HepG2 (cell line): ENCODE measurements at regions not wholly inside any gene's neighbourhood (a gene's known extent, or its start where the extent isn't known, plus 50 kb on each side); places are given as distances from the start of the nearest gene placed in this dataset.

Experiments
- ATAC-seq: fragments of 200-7000 bp; cut with Tn5 transposase; 3 replicates; pipeline ENCODE4 v1.9.1; 2020; ENCODE audit warnings: mild to moderate bottlenecking, moderate library complexity
- BruUV-seq: library from RNA; stranded (reverse); fragments of 400-500 nt; replicated peaks from 2 replicates; lab custom pipeline; 2021; lab: Mats Ljungman, UMichigan
- CTCF ChIA-PET: fragments of 300-600 bp; formaldehyde crosslinking; extraction: SDS; loops from one replicate; lab custom pipeline; 2021; ENCODE audit warnings: low total read pairs, inconsistent platforms, low intra/inter-chr PET ratio; lab: Yijun Ruan, JAX
- POLR2A ChIA-PET: fragments of 350-600 bp; sonication (Branson Sonifier 250); formaldehyde crosslinking; loops from one replicate; lab custom pipeline; 2020; ENCODE audit warnings: antibody characterized with exemption, inconsistent platforms; lab: Yijun Ruan, JAX
- DNase-seq: peaks from one replicate; pipeline ENCODE4 v3.0.0-alpha.2; 2015; ENCODE audit warnings: low spot score
- FAIRE-seq: peaks from 3 replicates; lab custom pipeline; 2011; peaks lifted over from hg19 to GRCh38; lab: Jason Lieb, UNC
- H2AFZ ChIP-seq: one replicate; pipeline ENCODE4 v1.6.1; 2011; ENCODE audit warnings: low read length, inconsistent platforms
- H3K27ac ChIP-seq: fragments of 300-600 bp; 3 replicates; pipeline ENCODE4 v1.8.0; 2011; ENCODE audit warnings: mixed run types, mild to moderate bottlenecking, mixed read lengths, low read length, inconsistent platforms; ENCODE audit not compliant: insufficient read depth; ENCODE audit errors: extremely low read length
- H3K27me3 ChIP-seq, 2 experiments: fragments of 200-600 bp in 1 of 2; 2 replicates in 1 of 2; 3 replicates in 1 of 2; pipeline versions ENCODE4 v1.6.0 to v1.8.0; 2011; ENCODE audit warnings: low read length in 2 of 2, mild to moderate bottlenecking in 2 of 2, moderate library complexity in 2 of 2, inconsistent platforms in 1 of 2; ENCODE audit not compliant: insufficient read depth in 2 of 2, control insufficient read depth in 1 of 2
- H3K36me3 ChIP-seq, 2 experiments: fragments of 200-600 bp in 1 of 2; replicated peaks in 1 of 2; 2 replicates in 1 of 2; 3 replicates in 1 of 2; pipeline versions ENCODE4 v1.5.1 to v1.8.0; 2011; ENCODE audit warnings: low read length in 2 of 2, inconsistent platforms in 1 of 2; ENCODE audit not compliant: insufficient read depth in 2 of 2, control insufficient read depth in 1 of 2
- H3K4me1 ChIP-seq: 2 replicates; pipeline ENCODE4 v1.5.1; 2012; ENCODE audit warnings: low read length, inconsistent platforms; ENCODE audit not compliant: insufficient read depth
- H3K4me2 ChIP-seq: 2 replicates; pipeline ENCODE4 v1.6.0; 2011; ENCODE audit warnings: low read depth, low read length, inconsistent platforms
- H3K4me3 ChIP-seq, 3 experiments: fragments of 200-600 bp in 1 of 3; sonication (generic), shearing (Covaris generic) in 1 of 3; replicated peaks in 1 of 3; 2 replicates each; pipeline ENCODE4 v1.5.1; 2011 to 2016; ENCODE audit warnings: low read length in 3 of 3, inconsistent platforms in 2 of 3, low read depth in 2 of 3, mild to moderate bottlenecking in 2 of 3, control low read depth in 1 of 3, mixed read lengths in 1 of 3; ENCODE audit not compliant: insufficient read depth in 1 of 3
- H3K79me2 ChIP-seq: one replicate; pipeline ENCODE4 v1.6.1; 2011; ENCODE audit warnings: low read length, inconsistent platforms; ENCODE audit not compliant: insufficient read depth
- H3K9ac ChIP-seq: 2 replicates; pipeline ENCODE4 v1.6.0; 2011; ENCODE audit warnings: mild to moderate bottlenecking, low read depth, low read length, inconsistent platforms; ENCODE audit not compliant: insufficient read depth
- H3K9me3 ChIP-seq: 2 replicates; pipeline ENCODE4 v1.5.1; 2012; ENCODE audit warnings: mild to moderate bottlenecking, low read length
- H4K20me1 ChIP-seq: 2 replicates; pipeline ENCODE4 v1.6.0; 2011; ENCODE audit warnings: inconsistent platforms, mild to moderate bottlenecking, low read length, moderate library complexity; ENCODE audit not compliant: insufficient read depth
- ARNTL ChIP-seq: sonication (generic); formaldehyde crosslinking; IDR thresholded peaks from 2 replicates; pipeline ENCODE4 v1.4.0; 2020; ENCODE audit warnings: mild to moderate bottlenecking, missing genetic modification reagents
- EEA1 ChIP-seq: sonication (generic); formaldehyde crosslinking; IDR thresholded peaks from 2 replicates; pipeline ENCODE4 v1.5.1; 2020; ENCODE audit warnings: mild to moderate bottlenecking, missing genetic modification reagents, borderline replicate concordance
- GLI4 ChIP-seq: sonication (generic); formaldehyde crosslinking; IDR thresholded peaks from 2 replicates; pipeline ENCODE4 v1.5.1; 2020; ENCODE audit warnings: missing genetic modification reagents, mild to moderate bottlenecking, moderate library complexity, borderline replicate concordance
- IKZF4 ChIP-seq: sonication (generic); formaldehyde crosslinking; IDR thresholded peaks from 2 replicates; pipeline ENCODE4 v1.5.1; 2020; ENCODE audit warnings: borderline replicate concordance, mild to moderate bottlenecking, low read depth, missing genetic modification reagents; ENCODE audit errors: not compliant biosample characterization
- POGZ ChIP-seq: sonication (generic); formaldehyde crosslinking; IDR thresholded peaks from 2 replicates; pipeline ENCODE4 v1.4.0; 2020; ENCODE audit warnings: mild to moderate bottlenecking, missing genetic modification reagents
- RAD51 ChIP-seq: fragments of 450-650 bp; IDR thresholded peaks from 2 replicates; pipeline ENCODE4 v1.6.1; 2016; ENCODE audit warnings: borderline replicate concordance
- SP1 ChIP-seq, 2 experiments: fragments of 450-650 bp in 1 of 2; sonication (generic) in 1 of 2; formaldehyde crosslinking in 1 of 2; IDR thresholded peaks; 2 replicates each; pipeline versions ENCODE4 v1.4.0 to v1.6.1; 2016 to 2020; ENCODE audit warnings: missing genetic modification reagents in 1 of 2
- SP4 ChIP-seq: sonication (generic); formaldehyde crosslinking; IDR thresholded peaks from 2 replicates; pipeline ENCODE4 v1.8.1; 2023; ENCODE audit warnings: mild to moderate bottlenecking, missing genetic modification reagents
- TEAD3 ChIP-seq: optimal IDR thresholded peaks from 2 replicates; pipeline ENCODE3; 2016; ENCODE audit warnings: borderline replicate concordance
- ZBTB26 ChIP-seq: IDR thresholded peaks from 2 replicates; pipeline ENCODE4 v1.6.1; 2016; ENCODE audit warnings: missing compliant biosample characterization, missing genetic modification reagents, borderline replicate concordance
- ZFP62 ChIP-seq: sonication (generic); formaldehyde crosslinking; IDR thresholded peaks from 2 replicates; pipeline ENCODE4 v1.4.0; 2020; ENCODE audit warnings: missing genetic modification reagents
- ZNF235 ChIP-seq: sonication (generic); formaldehyde crosslinking; IDR thresholded peaks from 2 replicates; pipeline ENCODE4 v1.8.1; 2023; ENCODE audit warnings: mild to moderate bottlenecking, missing genetic modification reagents, borderline replicate concordance
- ZNF484 ChIP-seq: sonication (generic); formaldehyde crosslinking; IDR thresholded peaks from 2 replicates; pipeline ENCODE4 v1.5.1; 2020; ENCODE audit warnings: mild to moderate bottlenecking, low read depth, missing genetic modification reagents, borderline replicate concordance
- ZNF781 ChIP-seq: sonication (generic); formaldehyde crosslinking; IDR thresholded peaks from 2 replicates; pipeline ENCODE4 v1.5.1; 2020; ENCODE audit warnings: borderline replicate concordance, mild to moderate bottlenecking, missing genetic modification reagents; ENCODE audit errors: not compliant biosample characterization
- ZNF839 ChIP-seq: sonication (generic); formaldehyde crosslinking; IDR thresholded peaks from 2 replicates; pipeline ENCODE4 v1.4.0; 2020; ENCODE audit warnings: missing genetic modification reagents, mild to moderate bottlenecking, borderline replicate concordance
- ZSCAN30 ChIP-seq: sonication (generic); formaldehyde crosslinking; IDR thresholded peaks from 2 replicates; pipeline ENCODE4 v1.5.0; 2020; ENCODE audit warnings: mild to moderate bottlenecking, missing genetic modification reagents
- WGBS: methylation state at CpG from one replicate; pipeline ENCODE4 v1.1.6; 2017; ENCODE audit warnings: low lambda C conversion rate; 5-methylcytosine and 5-hydroxymethylcytosine counted together
- in situ Hi-C: cut with HindIII; loops from 2 replicates; pipeline ENCODE4 v1.10.0; 2017; ENCODE audit warnings: low pct_unique_long_range_greater_than_20kb; ENCODE audit not compliant: extremely low pct_ligation_motif_present
- intact Hi-C: fragments of 100-400 bp; cut with micrococcal nuclease; formaldehyde crosslinking; loops from one replicate; pipeline ENCODE4 v1.10.0; 2022; ENCODE audit not compliant: unreplicated experiment
- TF ChIP-seq, protein P1 (sequence below): sonication (generic); formaldehyde crosslinking; IDR thresholded peaks from 2 replicates; pipeline ENCODE4 v1.4.0; 2020; ENCODE audit warnings: missing genetic modification reagents
- TF ChIP-seq, protein P2 (sequence below): sonication (generic); formaldehyde crosslinking; IDR thresholded peaks from 2 replicates; pipeline ENCODE4 v1.4.0; 2020; ENCODE audit warnings: low read depth, mild to moderate bottlenecking, missing genetic modification reagents

DNA sequence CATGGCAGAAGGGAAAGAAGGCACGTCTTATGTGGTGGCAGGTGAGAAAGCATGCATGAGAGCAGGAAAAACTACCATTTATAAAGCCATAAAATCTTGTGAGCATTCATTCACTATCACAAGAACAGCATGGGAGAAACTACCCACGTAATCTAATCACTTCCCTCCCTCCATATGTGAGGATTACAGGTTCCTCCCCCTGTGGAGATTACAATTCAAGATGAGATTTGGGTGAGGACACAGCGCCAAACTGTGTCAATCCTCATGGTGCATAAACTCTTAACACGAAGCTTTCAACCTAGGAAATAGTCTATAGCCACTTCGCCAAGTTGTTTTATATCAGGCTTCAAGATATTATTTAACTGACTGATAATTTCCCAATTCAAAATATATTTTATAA is 595.5 kb downstream of the FBXO15 start:
- H3K9ac ChIP-seq: no peak overlapping the region
- TF ChIP-seq, protein P1, sequence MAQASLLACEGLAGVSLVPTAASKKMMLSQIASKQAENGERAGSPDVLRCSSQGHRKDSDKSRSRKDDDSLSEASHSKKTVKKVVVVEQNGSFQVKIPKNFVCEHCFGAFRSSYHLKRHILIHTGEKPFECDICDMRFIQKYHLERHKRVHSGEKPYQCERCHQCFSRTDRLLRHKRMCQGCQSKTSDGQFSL (CRISPR knock-in tag): no peak
- no peak for TF ChIP-seq EEA1
- no peak for TF ChIP-seq ZNF235 (CRISPR knock-in tag)
- TF ChIP-seq ZNF781 (CRISPR knock-in tag): no peak
- TF ChIP-seq, protein P2, sequence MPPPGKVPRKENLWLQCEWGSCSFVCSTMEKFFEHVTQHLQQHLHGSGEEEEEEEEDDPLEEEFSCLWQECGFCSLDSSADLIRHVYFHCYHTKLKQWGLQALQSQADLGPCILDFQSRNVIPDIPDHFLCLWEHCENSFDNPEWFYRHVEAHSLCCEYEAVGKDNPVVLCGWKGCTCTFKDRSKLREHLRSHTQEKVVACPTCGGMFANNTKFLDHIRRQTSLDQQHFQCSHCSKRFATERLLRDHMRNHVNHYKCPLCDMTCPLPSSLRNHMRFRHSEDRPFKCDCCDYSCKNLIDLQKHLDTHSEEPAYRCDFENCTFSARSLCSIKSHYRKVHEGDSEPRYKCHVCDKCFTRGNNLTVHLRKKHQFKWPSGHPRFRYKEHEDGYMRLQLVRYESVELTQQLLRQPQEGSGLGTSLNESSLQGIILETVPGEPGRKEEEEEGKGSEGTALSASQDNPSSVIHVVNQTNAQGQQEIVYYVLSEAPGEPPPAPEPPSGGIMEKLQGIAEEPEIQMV (CRISPR knock-in tag): no peak
- TF ChIP-seq SP1 (IDR thresholded peaks at IDR 0.05): no peak
- TF ChIP-seq SP1 (CRISPR knock-in tag; IDR thresholded peaks at IDR 0.05): no peak
- no peaks in the 10 kb centered on the region for H4K20me1 ChIP-seq
- no peaks in the 10 kb centered on the region for H3K9me3 ChIP-seq
- no peak for DNase-seq
- H3K36me3 ChIP-seq: no peaks in the 10 kb centered on the region
- ATAC-seq: no peak
- FAIRE-seq: no peak
- no peaks in the 10 kb centered on the region for H3K79me2 ChIP-seq
- 15% methylated on average over 5 of the region's 5 CpGs for WGBS
- H3K27me3 ChIP-seq: no peaks in the 10 kb centered on the region
- in situ Hi-C loops: no loop called here
- no peak overlapping the region for H3K4me3 ChIP-seq
- intact Hi-C loops: no loop called here
- H3K4me2 ChIP-seq: no peak overlapping the region
- CTCF ChIA-PET: no interaction called here
- POLR2A ChIA-PET: no interaction called here
- no peak overlapping the region for H3K27ac ChIP-seq
- H2AFZ ChIP-seq: no peak overlapping the region
- no TSS peak for BruUV-seq
- H3K4me1 ChIP-seq: no peaks in the 10 kb centered on the region

DNA sequence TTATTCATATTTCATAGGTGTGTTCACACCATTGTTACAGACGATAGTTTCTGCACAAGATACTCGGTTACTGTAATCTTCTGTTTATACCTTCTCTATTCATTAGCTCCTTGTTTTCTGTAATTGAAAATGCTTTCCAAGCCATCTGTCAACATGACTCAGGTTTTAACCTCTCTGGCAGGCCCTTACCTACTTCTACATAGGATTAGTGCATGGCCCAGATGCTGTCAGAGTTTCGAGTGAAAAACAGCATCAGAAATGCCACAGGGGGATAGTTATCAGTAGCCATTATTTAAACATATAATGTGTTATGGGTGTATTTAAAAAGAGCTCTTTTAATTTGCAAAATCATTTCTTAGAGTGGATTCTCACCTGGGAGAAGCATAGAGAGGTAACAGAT is 596.4 kb downstream of the FBXO15 start:
- no peak overlapping the region for H3K4me3 ChIP-seq
- no peaks in the 10 kb centered on the region for H3K36me3 ChIP-seq
- POLR2A ChIA-PET: no interaction called here
- H3K27ac ChIP-seq: no peak overlapping the region
- BruUV-seq: no TSS peak
- no peak for DNase-seq
- FAIRE-seq: no peak
- no peak overlapping the region for H2AFZ ChIP-seq
- no peaks in the 10 kb centered on the region for H3K27me3 ChIP-seq
- intact Hi-C loops: no loop called here
- H3K9ac ChIP-seq: no peak overlapping the region
- no peak for ATAC-seq
- H3K79me2 ChIP-seq: no peaks in the 10 kb centered on the region
- H3K4me2 ChIP-seq: no peak overlapping the region
- H4K20me1 ChIP-seq: no peaks in the 10 kb centered on the region
- CTCF ChIA-PET: no interaction called here
- in situ Hi-C loops: no loop called here
- 14% methylated on average over 3 of the region's 3 CpGs for WGBS
- no peaks in the 10 kb centered on the region for H3K9me3 ChIP-seq
- H3K4me1 ChIP-seq: no peaks in the 10 kb centered on the region
- TF ChIP-seq SP4 (CRISPR knock-in tag): no peak
- no peak for TF ChIP-seq POGZ (CRISPR knock-in tag)
- TF ChIP-seq ZNF839: no peak
- TF ChIP-seq ZBTB26 (CRISPR knock-in tag): no peak
- TF ChIP-seq TEAD3 (CRISPR knock-in tag): no peak
- TF ChIP-seq GLI4 (CRISPR knock-in tag): no peak
- no peak for TF ChIP-seq ZSCAN30 (CRISPR knock-in tag)
- no peak for TF ChIP-seq IKZF4 (CRISPR knock-in tag)
- no peak for TF ChIP-seq ARNTL (CRISPR knock-in tag)
- TF ChIP-seq RAD51: no peak
- TF ChIP-seq ZNF484 (CRISPR knock-in tag): no peak
- TF ChIP-seq ZFP62 (CRISPR knock-in tag): no peak
